BE2C (cell line): ENCODE measurements at regions not wholly inside any gene's neighbourhood (a gene's known extent, or its start where the extent isn't known, plus 50 kb on each side); places are given as distances from the start of the nearest gene placed in this dataset.

Source experiments
- DNase-seq: peaks from one replicate; pipeline ENCODE4 v3.0.0-alpha.2; 2020
- H3K27me3 ChIP-seq: fragments of 250-450 bp; sonication (Bioruptor Pico); 2 replicates; pipeline ENCODE4 v1.5.1; 2020; ENCODE audit warnings: mild to moderate bottlenecking
- H3K36me3 ChIP-seq: fragments of 250-450 bp; sonication (Bioruptor Pico); 2 replicates; pipeline ENCODE4 v1.5.1; 2020; ENCODE audit warnings: mild to moderate bottlenecking
- H3K4me1 ChIP-seq: fragments of 250-450 bp; sonication (Bioruptor Pico); 2 replicates; pipeline ENCODE4 v1.5.1; 2020
- H3K4me3 ChIP-seq: 2 replicates; pipeline ENCODE4 v1.5.1; 2011; ENCODE audit warnings: low read depth, low read length
- H3K9me3 ChIP-seq: fragments of 250-450 bp; sonication (Bioruptor Pico); 2 replicates; pipeline ENCODE4 v1.5.1; 2020
- CTCF ChIP-seq: IDR thresholded peaks from 2 replicates; pipeline ENCODE4 v1.5.1; 2012; ENCODE audit warnings: mild to moderate bottlenecking, low read depth, low read length

- no peaks in the 10 kb centered on the region for H3K36me3 ChIP-seq
- H3K4me1 ChIP-seq = peaks cover 22% of the 10 kb centered on the region
- no peak overlapping the region for H3K4me3 ChIP-seq
- no peak for DNase-seq
- TF ChIP-seq CTCF = no peak
- no peaks in the 10 kb centered on the region for H3K9me3 ChIP-seq
- H3K27me3 ChIP-seq = no peaks in the 10 kb centered on the region
These were observed 148.9 kb upstream of the CADM1 start for GRCh38 chr11:115653076-115653475.

- Histone ChIP-seq H3K4me1 (peaks cover 22% of the 10 kb centered on the region), H3K27me3 (no peaks in the 10 kb centered on the region), H3K9me3 (no peaks in the 10 kb centered on the region), H3K4me3 (no peak overlapping the region), H3K36me3 (no peaks in the 10 kb centered on the region)
- no peak for DNase-seq
- TF ChIP-seq CTCF = no peak
These were observed 148.3 kb upstream of the CADM1 start for GRCh38 chr11:115652496-115652895.

- no peak for DNase-seq
- Histone ChIP-seq H3K9me3 (no peaks in the 10 kb centered on the region), H3K36me3 (no peaks in the 10 kb centered on the region), H3K4me3 (no peak overlapping the region), H3K4me1 (peaks cover 22% of the 10 kb centered on the region), H3K27me3 (no peaks in the 10 kb centered on the region)
- TF ChIP-seq CTCF = no peak
These were observed 147.9 kb upstream of the CADM1 start for GRCh38 chr11:115652094-115652493.

- Histone ChIP-seq H3K9me3 (no peaks in the 10 kb centered on the region), H3K4me3 (no peak overlapping the region), H3K4me1 (peaks cover 32% of the 10 kb centered on the region), H3K36me3 (no peaks in the 10 kb centered on the region), H3K27me3 (no peaks in the 10 kb centered on the region)
- no peak for TF ChIP-seq CTCF
- no peak for DNase-seq
These were observed 145.2 kb upstream of the CADM1 start for GRCh38 chr11:115649461-115649860.

- H3K4me3 ChIP-seq = peak overlapping the region; percentile 35
These were observed 141.6 kb upstream of the CADM1 start for GRCh38 chr11:115645631-115646317.

More at GRCh38 chr11:115645631-115646317, 141.6 kb upstream of the CADM1 start:
- Histone ChIP-seq H3K27me3 (no peaks in the 10 kb centered on the region), H3K36me3 (no peaks in the 10 kb centered on the region), H3K4me1 (peaks cover 37% of the 10 kb centered on the region), H3K9me3 (no peaks in the 10 kb centered on the region)
- peak; percentile 96 for DNase-seq
- TF ChIP-seq CTCF = no peak
